BE2C (cell line): ENCODE measurements at regions not wholly inside any gene's neighbourhood (a gene's known extent, or its start where the extent isn't known, plus 50 kb on each side); places are given as distances from the start of the nearest gene placed in this dataset.

Experiments used
- DNase-seq: peaks from one replicate; pipeline ENCODE4 v3.0.0-alpha.2; 2020
- H3K27me3 ChIP-seq: fragments of 250-450 bp; sonication (Bioruptor Pico); 2 replicates; pipeline ENCODE4 v1.5.1; 2020; ENCODE audit warnings: mild to moderate bottlenecking
- H3K36me3 ChIP-seq: fragments of 250-450 bp; sonication (Bioruptor Pico); 2 replicates; pipeline ENCODE4 v1.5.1; 2020; ENCODE audit warnings: mild to moderate bottlenecking
- H3K4me1 ChIP-seq: fragments of 250-450 bp; sonication (Bioruptor Pico); 2 replicates; pipeline ENCODE4 v1.5.1; 2020
- H3K4me3 ChIP-seq: 2 replicates; pipeline ENCODE4 v1.5.1; 2011; ENCODE audit warnings: low read depth, low read length
- H3K9me3 ChIP-seq: fragments of 250-450 bp; sonication (Bioruptor Pico); 2 replicates; pipeline ENCODE4 v1.5.1; 2020
- CTCF ChIP-seq: IDR thresholded peaks from 2 replicates; pipeline ENCODE4 v1.5.1; 2012; ENCODE audit warnings: mild to moderate bottlenecking, low read depth, low read length

GRCh38 chr6:170112583-170112860, 178.4 kb downstream of the DLL1 start:
- Histone ChIP-seq H3K36me3 (no peaks in the 10 kb centered on the region), H3K9me3 (no peaks in the 10 kb centered on the region), H3K27me3 (no peaks in the 10 kb centered on the region), H3K4me1 (no peaks in the 10 kb centered on the region), H3K4me3 (no peak overlapping the region)
- TF ChIP-seq CTCF: no peak
- DNase-seq: no peak

- H3K4me1 ChIP-seq: no peaks in the 10 kb centered on the region
- DNase-seq: no peak
- H3K4me3 ChIP-seq: no peak overlapping the region
- no peak for TF ChIP-seq CTCF
- H3K9me3 ChIP-seq: no peaks in the 10 kb centered on the region
- H3K36me3 ChIP-seq: no peaks in the 10 kb centered on the region
- no peaks in the 10 kb centered on the region for H3K27me3 ChIP-seq
Observed at GRCh38 chr6:170111816-170112582, 178.9 kb downstream of the DLL1 start.

GRCh38 chr6:170111141-170111664, 179.7 kb downstream of the DLL1 start:
- Histone ChIP-seq H3K36me3 (no peaks in the 10 kb centered on the region), H3K4me1 (no peaks in the 10 kb centered on the region), H3K27me3 (no peaks in the 10 kb centered on the region), H3K9me3 (no peaks in the 10 kb centered on the region), H3K4me3 (no peak overlapping the region)
- TF ChIP-seq CTCF: no peak
- DNase-seq: no peak

- DNase-seq: no peak
- Histone ChIP-seq H3K27me3 (no peaks in the 10 kb centered on the region), H3K4me3 (no peak overlapping the region), H3K36me3 (no peaks in the 10 kb centered on the region), H3K9me3 (no peaks in the 10 kb centered on the region), H3K4me1 (no peaks in the 10 kb centered on the region)
- no peak for TF ChIP-seq CTCF
Observed at GRCh38 chr6:170110201-170111140, 180.4 kb downstream of the DLL1 start.

- H3K9me3 ChIP-seq: no peaks in the 10 kb centered on the region
- H3K4me3 ChIP-seq: no peak overlapping the region
- TF ChIP-seq CTCF: no peak
- H3K27me3 ChIP-seq: no peaks in the 10 kb centered on the region
- H3K4me1 ChIP-seq: no peaks in the 10 kb centered on the region
- H3K36me3 ChIP-seq: no peaks in the 10 kb centered on the region
- DNase-seq: no peak
Observed at GRCh38 chr6:170108890-170109587, 181.8 kb downstream of the DLL1 start.
